ENCODE measurements at regions not wholly inside any gene's neighbourhood (a gene's known extent, or its start where the extent isn't known, plus 50 kb on each side); places are given as distances from the start of the nearest gene placed in this dataset.

DNA sequence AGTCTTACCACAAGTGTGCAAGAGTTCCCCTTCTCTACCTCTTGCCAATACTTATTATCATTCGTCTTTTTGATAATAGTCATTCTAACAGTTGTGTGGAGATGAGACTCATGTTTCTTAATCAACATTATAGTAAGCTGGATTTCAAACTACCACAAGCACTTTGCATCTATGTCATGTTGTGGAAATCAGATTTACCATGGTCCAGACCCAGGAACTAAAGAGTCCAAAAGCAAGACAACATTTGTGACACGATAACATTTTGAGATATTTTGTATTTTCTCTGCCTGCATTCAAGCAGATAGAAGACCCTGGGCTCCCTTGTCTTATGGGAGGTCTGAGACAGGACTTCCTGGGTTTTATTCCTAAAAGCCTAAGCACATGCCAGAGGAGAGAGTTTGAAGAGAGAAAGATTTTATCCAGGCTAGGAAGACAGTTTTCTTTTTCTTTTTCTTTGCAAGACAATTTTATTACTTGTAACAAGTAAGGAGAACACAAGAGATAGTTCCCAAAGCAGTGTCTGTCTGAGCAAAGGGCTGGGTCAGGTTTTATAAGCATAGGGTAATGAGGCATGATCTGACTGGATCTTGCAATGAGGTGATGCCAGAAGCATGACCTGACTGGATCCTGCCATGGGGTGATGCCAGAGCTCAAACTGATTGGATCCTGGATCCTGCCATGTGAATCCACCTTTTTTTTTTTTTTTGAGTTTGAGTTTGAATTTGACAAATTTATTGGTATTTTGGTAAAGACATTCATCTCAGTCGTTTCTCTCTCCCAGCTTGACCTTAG is 180.5 kb upstream of the HMGA2 start (continued):
- TF ChIP-seq, protein P1, sequence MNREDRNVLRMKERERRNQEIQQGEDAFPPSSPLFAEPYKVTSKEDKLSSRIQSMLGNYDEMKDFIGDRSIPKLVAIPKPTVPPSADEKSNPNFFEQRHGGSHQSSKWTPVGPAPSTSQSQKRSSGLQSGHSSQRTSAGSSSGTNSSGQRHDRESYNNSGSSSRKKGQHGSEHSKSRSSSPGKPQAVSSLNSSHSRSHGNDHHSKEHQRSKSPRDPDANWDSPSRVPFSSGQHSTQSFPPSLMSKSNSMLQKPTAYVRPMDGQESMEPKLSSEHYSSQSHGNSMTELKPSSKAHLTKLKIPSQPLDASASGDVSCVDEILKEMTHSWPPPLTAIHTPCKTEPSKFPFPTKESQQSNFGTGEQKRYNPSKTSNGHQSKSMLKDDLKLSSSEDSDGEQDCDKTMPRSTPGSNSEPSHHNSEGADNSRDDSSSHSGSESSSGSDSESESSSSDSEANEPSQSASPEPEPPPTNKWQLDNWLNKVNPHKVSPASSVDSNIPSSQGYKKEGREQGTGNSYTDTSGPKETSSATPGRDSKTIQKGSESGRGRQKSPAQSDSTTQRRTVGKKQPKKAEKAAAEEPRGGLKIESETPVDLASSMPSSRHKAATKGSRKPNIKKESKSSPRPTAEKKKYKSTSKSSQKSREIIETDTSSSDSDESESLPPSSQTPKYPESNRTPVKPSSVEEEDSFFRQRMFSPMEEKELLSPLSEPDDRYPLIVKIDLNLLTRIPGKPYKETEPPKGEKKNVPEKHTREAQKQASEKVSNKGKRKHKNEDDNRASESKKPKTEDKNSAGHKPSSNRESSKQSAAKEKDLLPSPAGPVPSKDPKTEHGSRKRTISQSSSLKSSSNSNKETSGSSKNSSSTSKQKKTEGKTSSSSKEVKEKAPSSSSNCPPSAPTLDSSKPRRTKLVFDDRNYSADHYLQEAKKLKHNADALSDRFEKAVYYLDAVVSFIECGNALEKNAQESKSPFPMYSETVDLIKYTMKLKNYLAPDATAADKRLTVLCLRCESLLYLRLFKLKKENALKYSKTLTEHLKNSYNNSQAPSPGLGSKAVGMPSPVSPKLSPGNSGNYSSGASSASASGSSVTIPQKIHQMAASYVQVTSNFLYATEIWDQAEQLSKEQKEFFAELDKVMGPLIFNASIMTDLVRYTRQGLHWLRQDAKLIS (CRISPR knock-in tag; IDR thresholded peaks at IDR 0.05) = no peak
- TF ChIP-seq ZBTB40 (IDR thresholded peaks at IDR 0.05) = peak; percentile 78
- no peak for TF ChIP-seq ZBTB40 (CRISPR knock-in tag; IDR thresholded peaks at IDR 0.05)
- TF ChIP-seq ZNF253 (CRISPR knock-in tag; conservative IDR thresholded peaks at IDR 0.05) = peak; percentile 90
- TF ChIP-seq ZNF407 (IDR thresholded peaks at IDR 0.05; ENCODE audit: low read depth) = no peak
